ENCODE measurements at regions not wholly inside any gene's neighbourhood (a gene's known extent, or its start where the extent isn't known, plus 50 kb on each side); places are given as distances from the start of the nearest gene placed in this dataset.

DNA sequence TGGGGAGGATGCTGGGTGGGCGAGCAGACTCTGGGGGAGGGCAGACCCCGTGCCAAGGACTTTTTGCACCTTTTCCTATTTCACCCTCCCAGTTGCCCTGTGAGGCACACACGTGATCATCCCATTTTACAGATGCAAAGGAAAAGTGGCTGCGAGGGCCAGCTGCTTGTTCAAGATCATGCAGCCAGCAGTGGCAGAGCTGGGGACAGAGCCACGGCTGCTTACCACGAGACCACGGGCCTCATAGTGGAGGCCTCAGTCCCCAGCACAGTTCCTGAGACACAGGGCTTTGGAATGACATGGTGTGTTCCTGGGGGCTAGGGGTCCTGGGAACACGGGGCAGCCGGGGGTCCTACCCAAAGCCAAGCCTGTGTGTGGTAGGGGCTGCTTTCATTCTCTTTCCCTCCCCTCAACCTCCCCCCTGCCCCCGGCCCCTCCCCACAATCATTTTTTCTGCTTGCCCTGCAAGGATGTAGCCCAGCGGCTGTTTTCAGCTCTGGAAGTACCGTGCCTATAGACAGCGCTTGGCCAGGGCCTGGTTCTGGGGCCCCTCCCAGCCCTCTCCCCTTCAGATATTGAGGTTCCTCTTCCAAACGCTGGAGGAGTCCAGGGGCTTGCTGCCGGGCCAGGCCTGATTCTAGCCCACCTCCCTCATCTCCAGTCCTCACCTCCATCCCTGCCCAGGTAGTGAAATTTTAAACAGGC is 58.5 kb upstream of the IER5L start:
- no peak for TF ChIP-seq POLR2A (IDR thresholded peaks at IDR 0.05)
- TF ChIP-seq CTCF (IDR thresholded peaks at IDR 0.05), result no peak
- TF ChIP-seq EP300 (IDR thresholded peaks at IDR 0.05), result no peak
- no peak for TF ChIP-seq POLR2AphosphoS5 (IDR thresholded peaks at IDR 0.05)
